Progenitor cell of endocrine pancreas (in vitro differentiated cells): ENCODE measurements at regions not wholly inside any gene's neighbourhood (a gene's known extent, or its start where the extent isn't known, plus 50 kb on each side); places are given as distances from the start of the nearest gene placed in this dataset.

Source experiments
- DNase-seq: peaks from one replicate; pipeline ENCODE4 v3.0.0; 2021; ENCODE audit warnings: low spot score; ENCODE audit not compliant: unreplicated experiment
- H3K27ac Mint-ChIP-seq: 2 replicates; pipeline ENCODE4 v1.8.0; 2021; ENCODE audit warnings: mild to moderate bottlenecking, moderate library complexity, mixed read lengths
- H3K27me3 Mint-ChIP-seq: 2 replicates; pipeline ENCODE4 v1.8.0; 2021; ENCODE audit warnings: mixed read lengths
- H3K36me3 Mint-ChIP-seq: 2 replicates; pipeline ENCODE4 v1.8.0; 2022; ENCODE audit warnings: mixed read lengths; ENCODE audit not compliant: insufficient read depth
- H3K4me1 Mint-ChIP-seq: 2 replicates; pipeline ENCODE4 v1.8.0; 2021; ENCODE audit warnings: low read depth, mixed read lengths
- H3K4me3 Mint-ChIP-seq: 2 replicates; pipeline ENCODE4 v1.8.0; 2021; ENCODE audit warnings: low read depth, mild to moderate bottlenecking, moderate library complexity, mixed read lengths
- H3K9me3 Mint-ChIP-seq: 2 replicates; pipeline ENCODE4 v1.8.0; 2021; ENCODE audit warnings: low read depth, mixed read lengths
- TF ChIP-seq, protein P1 (sequence below): fragments of 200-600 bp; sonication (generic); IDR thresholded peaks from one replicate; pipeline ENCODE4 v1.5.0; 2021; ENCODE audit warnings: antibody characterized with exemption, mild to moderate bottlenecking; ENCODE audit not compliant: unreplicated experiment

- no peak overlapping the region for H3K27ac Mint-ChIP-seq
- H3K4me3 Mint-ChIP-seq = no peak overlapping the region
- H3K27me3 Mint-ChIP-seq = no peaks in the 10 kb centered on the region
- H3K9me3 Mint-ChIP-seq = no peaks in the 10 kb centered on the region
- TF ChIP-seq, protein P1, sequence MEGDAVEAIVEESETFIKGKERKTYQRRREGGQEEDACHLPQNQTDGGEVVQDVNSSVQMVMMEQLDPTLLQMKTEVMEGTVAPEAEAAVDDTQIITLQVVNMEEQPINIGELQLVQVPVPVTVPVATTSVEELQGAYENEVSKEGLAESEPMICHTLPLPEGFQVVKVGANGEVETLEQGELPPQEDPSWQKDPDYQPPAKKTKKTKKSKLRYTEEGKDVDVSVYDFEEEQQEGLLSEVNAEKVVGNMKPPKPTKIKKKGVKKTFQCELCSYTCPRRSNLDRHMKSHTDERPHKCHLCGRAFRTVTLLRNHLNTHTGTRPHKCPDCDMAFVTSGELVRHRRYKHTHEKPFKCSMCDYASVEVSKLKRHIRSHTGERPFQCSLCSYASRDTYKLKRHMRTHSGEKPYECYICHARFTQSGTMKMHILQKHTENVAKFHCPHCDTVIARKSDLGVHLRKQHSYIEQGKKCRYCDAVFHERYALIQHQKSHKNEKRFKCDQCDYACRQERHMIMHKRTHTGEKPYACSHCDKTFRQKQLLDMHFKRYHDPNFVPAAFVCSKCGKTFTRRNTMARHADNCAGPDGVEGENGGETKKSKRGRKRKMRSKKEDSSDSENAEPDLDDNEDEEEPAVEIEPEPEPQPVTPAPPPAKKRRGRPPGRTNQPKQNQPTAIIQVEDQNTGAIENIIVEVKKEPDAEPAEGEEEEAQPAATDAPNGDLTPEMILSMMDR = no peak
- H3K4me1 Mint-ChIP-seq = no peaks in the 10 kb centered on the region
- no peaks in the 10 kb centered on the region for H3K36me3 Mint-ChIP-seq
- no peak for DNase-seq
Measured at GRCh38 chr2:195471807-195472206, 185.2 kb upstream of the SLC39A10 start.

- Mint-ChIP-seq H3K4me1 (no peaks in the 10 kb centered on the region), H3K4me3 (no peak overlapping the region), H3K9me3 (no peaks in the 10 kb centered on the region), H3K27ac (no peak overlapping the region), H3K27me3 (no peaks in the 10 kb centered on the region), H3K36me3 (no peaks in the 10 kb centered on the region)
- TF ChIP-seq, protein P1 = no peak
- DNase-seq = no peak
Measured at GRCh38 chr2:195471163-195471562, 185.9 kb upstream of the SLC39A10 start.

GRCh38 chr2:195470622-195471021 lies 186.4 kb upstream of the SLC39A10 start:
- H3K4me1 Mint-ChIP-seq = no peaks in the 10 kb centered on the region
- H3K9me3 Mint-ChIP-seq = peaks cover 5% of the 10 kb centered on the region
- H3K4me3 Mint-ChIP-seq = no peak overlapping the region
- TF ChIP-seq, protein P1 = no peak
- no peaks in the 10 kb centered on the region for H3K36me3 Mint-ChIP-seq
- no peak for DNase-seq
- no peaks in the 10 kb centered on the region for H3K27me3 Mint-ChIP-seq
- H3K27ac Mint-ChIP-seq = no peak overlapping the region

- DNase-seq = no peak
- Mint-ChIP-seq H3K36me3 (no peaks in the 10 kb centered on the region), H3K27ac (no peak overlapping the region), H3K4me3 (no peak overlapping the region), H3K4me1 (peaks cover 3% of the 10 kb centered on the region), H3K9me3 (peaks cover 7% of the 10 kb centered on the region), H3K27me3 (no peaks in the 10 kb centered on the region)
- TF ChIP-seq, protein P1 = no peak
Measured at GRCh38 chr2:195468771-195469170, 188.3 kb upstream of the SLC39A10 start.

GRCh38 chr2:195466427-195466826 lies 190.6 kb upstream of the SLC39A10 start:
- H3K4me1 Mint-ChIP-seq = peaks cover 4% of the 10 kb centered on the region
- no peak overlapping the region for H3K4me3 Mint-ChIP-seq
- no peak for DNase-seq

More at GRCh38 chr2:195466427-195466826, 190.6 kb upstream of the SLC39A10 start:
- H3K9me3 Mint-ChIP-seq = peaks cover 7% of the 10 kb centered on the region
- H3K36me3 Mint-ChIP-seq = no peaks in the 10 kb centered on the region
- H3K27me3 Mint-ChIP-seq = no peaks in the 10 kb centered on the region
- H3K27ac Mint-ChIP-seq = no peak overlapping the region
- TF ChIP-seq, protein P1 = no peak
